Peyer's patch (tissue), 4 donors: ENCODE measurements at regions not wholly inside any gene's neighbourhood (a gene's known extent, or its start where the extent isn't known, plus 50 kb on each side); places are given as distances from the start of the nearest gene placed in this dataset.

ENCODE experiments used
- DNase-seq, 3 donors: peaks; one replicate each; pipeline ENCODE4 v3.0.0-alpha.2; 2017 to 2019
- H3K27ac ChIP-seq, 4 donors: fragments of 200-600 bp; sonication (generic); one replicate each; pipeline ENCODE4 v1.5.1; 2016 to 2019
- H3K27me3 ChIP-seq, 2 donors: fragments of 200-600 bp; sonication (generic); one replicate each; pipeline ENCODE4 v1.5.1; 2019
- H3K36me3 ChIP-seq, 3 donors: fragments of 200-600 bp; sonication (generic); one replicate each; pipeline ENCODE4 v1.5.1; 2016 to 2019
- H3K4me1 ChIP-seq, 4 donors: fragments of 200-600 bp; sonication (generic); one replicate each; pipeline ENCODE4 v1.5.1; 2016 to 2019
- H3K4me3 ChIP-seq, 4 donors: fragments of 200-600 bp; sonication (generic); 1 replicate in 3 of 4; 2 replicates in 1 of 4; pipeline ENCODE4 v1.5.1; 2016 to 2019; ENCODE audit warnings: mild to moderate bottlenecking in 1 of 4
- H3K9me3 ChIP-seq, 4 donors: fragments of 200-600 bp; sonication (generic); one replicate each; pipeline ENCODE4 v1.5.1; 2016 to 2019; ENCODE audit warnings: mild to moderate bottlenecking in 1 of 4
- POLR2A ChIP-seq, 2 donors: fragments of 450-650 bp; IDR thresholded peaks; one replicate each; pipeline ENCODE4 v1.5.1; 2017; ENCODE audit warnings: antibody characterized with exemption in 2 of 2, mild to moderate bottlenecking in 2 of 2, moderate library complexity in 2 of 2
- TF ChIP-seq, protein P1 (sequence below), 6 experiments: fragments of 450-650 bp in 4 of 6; fragments of 200-600 bp in 2 of 6; sonication (generic) in 1 of 6; IDR thresholded peaks; one replicate each; pipeline ENCODE4 v1.5.1; 2017 to 2019; ENCODE audit warnings: antibody characterized with exemption in 6 of 6, mild to moderate bottlenecking in 3 of 6, moderate library complexity in 1 of 6

DNA sequence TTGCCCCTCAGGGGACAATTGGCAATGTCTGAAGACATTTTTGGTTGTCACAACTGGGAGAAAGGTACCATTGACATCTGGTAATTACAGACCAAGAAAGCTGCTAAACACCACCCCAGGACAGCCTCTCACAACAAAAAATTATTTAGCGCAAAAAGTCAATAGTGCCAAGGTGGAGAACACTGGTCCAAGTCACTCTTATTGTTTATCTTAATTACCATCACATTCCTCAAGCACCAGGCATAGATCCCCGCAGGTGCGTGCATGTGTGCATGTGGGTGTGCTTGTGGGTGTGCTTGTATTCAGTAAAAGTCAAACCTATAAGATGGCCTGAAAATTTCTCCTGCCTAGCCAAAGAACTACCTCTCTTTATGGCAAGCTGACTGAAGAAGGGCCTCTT lies 74.9 kb upstream of the WDR75 start:
- H3K27me3 ChIP-seq: no peaks in the 10 kb centered on the region
- H3K4me1 ChIP-seq: peaks cover 0 to 4% (median 1%) of the 10 kb centered on the region in 4 donors
- DNase-seq: no peak
- no peaks in the 10 kb centered on the region for H3K9me3 ChIP-seq
- TF ChIP-seq, protein P1, sequence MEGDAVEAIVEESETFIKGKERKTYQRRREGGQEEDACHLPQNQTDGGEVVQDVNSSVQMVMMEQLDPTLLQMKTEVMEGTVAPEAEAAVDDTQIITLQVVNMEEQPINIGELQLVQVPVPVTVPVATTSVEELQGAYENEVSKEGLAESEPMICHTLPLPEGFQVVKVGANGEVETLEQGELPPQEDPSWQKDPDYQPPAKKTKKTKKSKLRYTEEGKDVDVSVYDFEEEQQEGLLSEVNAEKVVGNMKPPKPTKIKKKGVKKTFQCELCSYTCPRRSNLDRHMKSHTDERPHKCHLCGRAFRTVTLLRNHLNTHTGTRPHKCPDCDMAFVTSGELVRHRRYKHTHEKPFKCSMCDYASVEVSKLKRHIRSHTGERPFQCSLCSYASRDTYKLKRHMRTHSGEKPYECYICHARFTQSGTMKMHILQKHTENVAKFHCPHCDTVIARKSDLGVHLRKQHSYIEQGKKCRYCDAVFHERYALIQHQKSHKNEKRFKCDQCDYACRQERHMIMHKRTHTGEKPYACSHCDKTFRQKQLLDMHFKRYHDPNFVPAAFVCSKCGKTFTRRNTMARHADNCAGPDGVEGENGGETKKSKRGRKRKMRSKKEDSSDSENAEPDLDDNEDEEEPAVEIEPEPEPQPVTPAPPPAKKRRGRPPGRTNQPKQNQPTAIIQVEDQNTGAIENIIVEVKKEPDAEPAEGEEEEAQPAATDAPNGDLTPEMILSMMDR (IDR thresholded peaks at IDR 0.05): no peak
- TF ChIP-seq POLR2A (IDR thresholded peaks at IDR 0.05): no peak
- no peak overlapping the region for H3K27ac ChIP-seq
- no peak overlapping the region for H3K4me3 ChIP-seq
- no peaks in the 10 kb centered on the region for H3K36me3 ChIP-seq

DNA sequence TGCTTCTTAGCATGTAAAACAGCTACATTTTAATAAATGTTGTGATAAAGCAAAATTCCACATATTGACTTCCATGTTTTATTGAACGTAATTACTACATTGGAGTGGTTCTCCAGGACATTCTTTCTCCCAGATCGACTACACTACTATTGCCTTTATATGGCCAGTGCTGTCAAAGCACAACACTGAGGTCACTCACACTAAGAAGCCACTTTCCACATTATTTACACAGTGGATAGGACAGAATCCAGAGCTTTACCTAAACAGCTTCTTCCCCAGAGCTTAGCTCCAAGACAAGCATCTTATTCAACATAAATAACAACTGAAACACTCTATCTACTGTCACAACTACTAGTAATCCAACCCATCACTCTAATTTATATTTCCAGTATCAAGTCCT lies 73.9 kb upstream of the WDR75 start:
- no peak for DNase-seq
- Histone ChIP-seq H3K9me3 (no peaks in the 10 kb centered on the region), H3K27me3 (no peaks in the 10 kb centered on the region), H3K4me3 (no peak overlapping the region), H3K27ac (no peak overlapping the region), H3K4me1 (peaks cover 0 to 4% (median 1%) of the 10 kb centered on the region in 4 donors), H3K36me3 (no peaks in the 10 kb centered on the region)
- TF ChIP-seq, protein P1 (IDR thresholded peaks at IDR 0.05): no peak
- no peak for TF ChIP-seq POLR2A (IDR thresholded peaks at IDR 0.05)

DNA sequence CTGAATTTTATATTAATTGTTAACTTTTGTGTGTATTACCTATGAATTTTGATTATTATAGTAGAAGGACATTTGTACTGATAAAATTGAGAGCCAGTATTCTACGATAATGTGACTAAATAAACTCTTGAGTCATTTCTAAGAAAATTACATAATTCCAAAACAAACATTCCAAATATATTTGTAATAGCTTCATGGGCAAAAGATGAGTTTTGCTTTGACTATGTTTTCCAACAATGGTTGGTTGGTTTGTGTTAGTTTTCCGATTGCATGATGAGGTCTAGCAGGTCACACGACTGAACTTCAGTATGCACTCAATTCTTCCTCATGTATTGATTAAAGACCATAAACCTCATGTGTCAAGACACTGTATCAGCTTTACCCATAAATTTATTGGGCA lies 71.7 kb upstream of the WDR75 start:
- Histone ChIP-seq H3K27me3 (no peaks in the 10 kb centered on the region), H3K27ac (no peak overlapping the region), H3K36me3 (no peaks in the 10 kb centered on the region), H3K4me1 (peaks cover 0 to 3% (median 0%) of the 10 kb centered on the region in 4 donors), H3K9me3 (no peaks in the 10 kb centered on the region), H3K4me3 (no peak overlapping the region)
- TF ChIP-seq POLR2A (IDR thresholded peaks at IDR 0.05): no peak
- TF ChIP-seq, protein P1 (IDR thresholded peaks at IDR 0.05): no peak
- no peak for DNase-seq

DNA sequence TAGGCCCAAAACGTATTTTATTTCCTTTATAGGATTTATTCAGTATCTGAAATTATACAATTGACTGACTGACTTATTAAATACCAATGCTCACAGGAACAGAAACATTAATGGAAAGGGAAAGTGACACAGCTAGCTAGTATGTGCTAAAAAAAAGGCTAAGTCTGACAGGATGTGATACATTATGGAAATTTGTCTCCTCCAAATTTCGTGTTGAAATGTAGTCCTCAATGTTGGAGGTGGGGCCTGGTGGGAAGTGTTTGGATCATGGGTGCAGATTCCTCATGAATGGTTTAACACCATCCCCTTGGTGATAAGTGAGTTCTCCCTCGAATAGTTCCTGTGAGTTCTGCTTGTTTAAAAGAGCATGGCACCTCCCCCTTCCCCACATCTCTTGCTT lies 70.6 kb upstream of the WDR75 start:
- DNase-seq: no peak
- H3K4me1 ChIP-seq: peaks cover 0 to 3% (median 0%) of the 10 kb centered on the region in 4 donors
- no peaks in the 10 kb centered on the region for H3K9me3 ChIP-seq
- no peak overlapping the region for H3K27ac ChIP-seq
- no peaks in the 10 kb centered on the region for H3K27me3 ChIP-seq
- H3K4me3 ChIP-seq: no peak overlapping the region
- TF ChIP-seq, protein P1 (IDR thresholded peaks at IDR 0.05): no peak
- no peak for TF ChIP-seq POLR2A (IDR thresholded peaks at IDR 0.05)
- H3K36me3 ChIP-seq: no peaks in the 10 kb centered on the region

DNA sequence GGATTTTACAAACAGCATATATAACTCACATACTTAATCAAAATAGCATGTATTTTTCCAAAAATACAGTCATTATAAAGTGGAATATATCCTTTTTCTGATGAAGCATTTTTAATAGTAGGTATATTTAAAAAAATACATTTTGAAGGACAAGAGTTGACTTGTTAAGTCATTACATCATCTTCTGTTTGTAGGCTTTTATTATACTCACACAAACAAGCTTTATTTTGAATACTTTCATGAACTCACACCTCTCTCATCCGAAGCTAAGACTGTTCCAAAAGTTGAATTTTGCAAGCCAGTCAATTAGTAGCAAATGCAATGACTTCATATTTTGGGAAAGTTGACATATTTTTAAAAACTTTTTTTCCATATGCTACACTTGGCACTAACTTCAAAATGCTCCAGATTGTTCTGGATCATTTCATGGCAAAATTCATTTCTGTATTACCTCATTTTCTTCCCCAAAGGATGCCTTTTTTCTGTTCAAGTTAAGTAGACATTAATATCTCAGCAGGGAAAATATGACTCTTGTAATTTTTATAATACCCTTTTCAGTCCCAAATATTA lies 68.5 kb upstream of the WDR75 start:
- Histone ChIP-seq H3K27ac (no peak overlapping the region), H3K36me3 (no peaks in the 10 kb centered on the region), H3K4me1 (peaks cover 0 to 3% (median 0%) of the 10 kb centered on the region in 4 donors), H3K27me3 (no peaks in the 10 kb centered on the region), H3K9me3 (no peaks in the 10 kb centered on the region), H3K4me3 (no peak overlapping the region)
- DNase-seq: no peak
- TF ChIP-seq POLR2A (IDR thresholded peaks at IDR 0.05): no peak
- TF ChIP-seq, protein P1 (IDR thresholded peaks at IDR 0.05): no peak

DNA sequence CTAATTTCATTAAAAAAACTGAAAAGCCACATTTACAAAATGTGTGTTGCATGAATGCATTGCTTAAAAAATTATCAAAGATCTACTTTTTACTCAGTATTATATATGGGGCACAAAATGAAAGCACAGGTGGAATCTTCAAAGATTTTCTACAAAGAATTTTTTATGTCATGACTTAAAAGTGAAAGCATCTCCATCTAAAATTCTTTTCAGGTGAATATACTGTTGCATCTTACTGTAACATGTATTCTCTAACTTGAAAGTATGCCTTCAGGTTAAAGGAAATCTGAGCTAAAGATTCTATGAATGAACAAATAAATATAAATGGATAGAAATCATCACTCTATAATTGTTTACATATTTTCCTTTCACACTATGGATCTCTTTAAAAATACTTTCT lies 66.8 kb upstream of the WDR75 start:
- Histone ChIP-seq H3K4me3 (no peak overlapping the region), H3K36me3 (no peaks in the 10 kb centered on the region), H3K27ac (no peak overlapping the region), H3K4me1 (no peaks in the 10 kb centered on the region), H3K27me3 (no peaks in the 10 kb centered on the region), H3K9me3 (no peaks in the 10 kb centered on the region)
- TF ChIP-seq, protein P1 (IDR thresholded peaks at IDR 0.05): no peak
- no peak for TF ChIP-seq POLR2A (IDR thresholded peaks at IDR 0.05)
- DNase-seq: no peak
